Gastrocnemius medialis (tissue), 4 donors: ENCODE measurements at regions not wholly inside any gene's neighbourhood (a gene's known extent, or its start where the extent isn't known, plus 50 kb on each side); places are given as distances from the start of the nearest gene placed in this dataset.

Source experiments
- CTCF ChIP-seq, 5 experiments: fragments of 450-650 bp in 3 of 5; fragments of 200-600 bp in 2 of 5; sonication (generic) in 2 of 5; IDR thresholded peaks in 4 of 5; conservative IDR thresholded peaks in 1 of 5; 1 replicate in 4 of 5; 2 replicates in 1 of 5; pipeline ENCODE4 v1.5.1; 2016 to 2019; ENCODE audit warnings: antibody characterized with exemption in 5 of 5, mild to moderate bottlenecking in 3 of 5, moderate library complexity in 3 of 5
- POLR2A ChIP-seq, 2 donors: fragments of 450-650 bp; IDR thresholded peaks; one replicate each; pipeline ENCODE4 v1.6.1; 2017; ENCODE audit warnings: antibody characterized with exemption in 2 of 2, mild to moderate bottlenecking in 2 of 2, moderate library complexity in 2 of 2

GRCh38 chr21:28253338-28253737 lies 739.3 kb downstream of the LTN1 start:
- no peak for TF ChIP-seq CTCF (IDR thresholded peaks at IDR 0.05 in 4 of 5, conservative IDR thresholded peaks at IDR 0.05 in 1 of 5)
- no peak for TF ChIP-seq POLR2A (IDR thresholded peaks at IDR 0.05)
